GM06990 (cell line): ENCODE measurements at regions not wholly inside any gene's neighbourhood (a gene's known extent, or its start where the extent isn't known, plus 50 kb on each side); places are given as distances from the start of the nearest gene placed in this dataset.

Source experiments
- DNase-seq: peaks from one replicate; pipeline ENCODE4 v3.0.0-alpha.2; 2011; ENCODE audit not compliant: insufficient read length; ENCODE audit errors: extremely low read depth
- H3K27me3 ChIP-seq: replicated peaks from 2 replicates; pipeline ENCODE4 v1.6.0; 2011; ENCODE audit warnings: low read length; ENCODE audit not compliant: control insufficient read depth, insufficient read depth
- H3K36me3 ChIP-seq: 2 replicates; pipeline ENCODE4 v1.5.1; 2011; ENCODE audit warnings: low read length; ENCODE audit not compliant: control insufficient read depth, insufficient read depth
- H3K4me3 ChIP-seq: replicated peaks from 2 replicates; pipeline ENCODE4 v1.5.1; 2011; ENCODE audit warnings: low read depth, mild to moderate bottlenecking, control low read depth, low read length
- CTCF ChIP-seq: IDR thresholded peaks from 2 replicates; pipeline ENCODE4 v1.5.1; 2011; ENCODE audit warnings: low read length, control low read depth, mild to moderate bottlenecking, inconsistent platforms; ENCODE audit not compliant: insufficient read depth, poor library complexity, severe bottlenecking

GRCh38 chr5:176738637-176739250 is 71.6 kb upstream of the UNC5A start:
- H3K27me3 ChIP-seq: peaks cover 3% of the 10 kb centered on the region
- no peak for DNase-seq
- no peaks in the 10 kb centered on the region for H3K36me3 ChIP-seq
- no peak for TF ChIP-seq CTCF
- H3K4me3 ChIP-seq: no peak overlapping the region

- Histone ChIP-seq H3K27me3 (peaks cover 7% of the 10 kb centered on the region), H3K4me3 (no peak overlapping the region), H3K36me3 (no peaks in the 10 kb centered on the region)
- TF ChIP-seq CTCF: no peak
- no peak for DNase-seq
These were observed 70.8 kb upstream of the UNC5A start for GRCh38 chr5:176739461-176740051.

GRCh38 chr5:176740131-176740701 is 70.1 kb upstream of the UNC5A start:
- DNase-seq: no peak
- no peak for TF ChIP-seq CTCF
- peaks cover 7% of the 10 kb centered on the region for H3K27me3 ChIP-seq
- no peaks in the 10 kb centered on the region for H3K36me3 ChIP-seq
- H3K4me3 ChIP-seq: no peak overlapping the region

GRCh38 chr5:176740702-176741496 is 69.5 kb upstream of the UNC5A start:
- TF ChIP-seq CTCF: no peak
- Histone ChIP-seq H3K27me3 (peaks cover 8% of the 10 kb centered on the region), H3K36me3 (no peaks in the 10 kb centered on the region), H3K4me3 (no peak overlapping the region)
- DNase-seq: no peak

- Histone ChIP-seq H3K36me3 (no peaks in the 10 kb centered on the region), H3K27me3 (peaks cover 9% of the 10 kb centered on the region), H3K4me3 (no peak overlapping the region)
- no peak for TF ChIP-seq CTCF
- DNase-seq: no peak
These were observed 68.7 kb upstream of the UNC5A start for GRCh38 chr5:176741561-176742211.
